GM21576 (cell line): ENCODE measurements at regions not wholly inside any gene's neighbourhood (a gene's known extent, or its start where the extent isn't known, plus 50 kb on each side); places are given as distances from the start of the nearest gene placed in this dataset.
"Not testable (repeated sequence)": the region's sequence is repeated elsewhere in the genome, so short reads cannot be mapped to it uniquely, and the experiment has no call there.

Experiments
- ATAC-seq: cut with Tn5 transposase; IDR thresholded peaks from one replicate; pipeline ENCODE4 v1.9.1; 2021; ENCODE audit warnings: mild to moderate bottlenecking, moderate library complexity; ENCODE audit not compliant: unreplicated experiment

DNA sequence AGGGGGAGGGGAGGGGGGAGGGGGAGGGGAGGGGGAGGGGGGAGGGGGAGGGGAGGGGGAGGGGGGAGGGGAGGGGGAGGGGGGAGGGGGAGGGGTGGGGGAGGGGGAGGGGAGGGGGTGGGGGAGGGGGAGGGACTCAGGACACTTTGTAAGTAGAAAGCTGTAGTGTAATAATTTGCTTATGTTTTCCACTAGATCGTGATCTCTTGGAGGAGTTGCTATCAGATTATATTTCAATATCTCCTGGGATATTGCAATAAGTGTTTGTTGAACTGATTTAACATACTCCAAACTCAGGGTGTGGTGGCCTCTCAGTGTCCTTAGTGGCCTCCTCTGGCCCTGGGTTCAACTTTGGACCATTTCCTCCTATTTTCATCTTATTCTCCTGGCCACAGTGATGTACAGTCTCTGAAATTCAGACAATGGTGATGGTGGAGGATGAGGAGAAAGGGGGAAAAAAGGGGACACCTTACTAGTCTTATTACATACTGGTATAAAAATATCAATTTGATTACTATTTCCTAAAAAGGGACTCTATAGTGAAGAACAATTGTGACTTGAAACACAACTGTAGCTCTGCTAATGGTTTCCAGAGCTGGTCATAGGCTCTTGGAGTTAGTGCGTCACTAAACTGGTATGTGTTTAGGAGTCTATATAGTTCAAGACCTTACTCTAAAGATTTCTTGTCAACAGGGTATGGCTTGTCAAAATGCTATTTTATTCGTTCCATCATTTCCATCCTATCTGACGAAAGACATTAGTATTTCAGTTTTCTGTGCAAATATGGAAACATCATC lies 89.6 kb downstream of the DDX1 start:
- ATAC-seq: no peak

DNA sequence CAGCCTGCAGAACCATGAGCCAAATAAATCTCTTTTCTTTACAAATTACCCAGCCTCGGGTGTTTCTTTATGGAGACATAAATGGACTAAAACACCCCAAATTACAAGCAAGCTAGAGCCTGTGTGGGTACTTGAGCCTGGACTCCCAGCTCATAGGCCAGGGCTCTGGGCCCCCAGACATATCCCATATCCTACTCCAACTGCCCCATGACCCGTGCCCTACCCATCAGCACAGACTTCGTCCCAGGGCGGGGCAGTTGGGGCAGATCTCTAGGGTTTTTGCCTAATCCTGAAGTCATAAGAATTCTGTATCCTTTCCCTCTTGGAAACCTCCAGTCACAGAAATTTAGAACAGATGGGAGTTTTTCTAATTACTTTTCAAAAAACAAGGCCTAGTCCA lies 90.7 kb downstream of the DDX1 start:
- ATAC-seq: no peak

- ATAC-seq: no peak
Measured at GRCh38 chr2:15684161-15685039, 92.7 kb downstream of the DDX1 start.

GRCh38 chr2:15685143-15685542 lies 93.5 kb downstream of the DDX1 start:
- no peak for ATAC-seq

GRCh38 chr2:15686643-15687042 lies 95.0 kb downstream of the DDX1 start:
- ATAC-seq: no peak

- no peak for ATAC-seq
Measured at GRCh38 chr2:15687243-15687642, 95.6 kb downstream of the DDX1 start.

GRCh38 chr2:15687720-15688119 lies 96.1 kb downstream of the DDX1 start:
- no peak for ATAC-seq

- no peak for ATAC-seq
Measured at GRCh38 chr2:15688924-15689568, 97.4 kb downstream of the DDX1 start.

GRCh38 chr2:15689654-15690053 lies 98.0 kb downstream of the DDX1 start:
- no peak for ATAC-seq

- ATAC-seq: no peak
Measured at GRCh38 chr2:15691586-15692310, 100.1 kb downstream of the DDX1 start.

DNA sequence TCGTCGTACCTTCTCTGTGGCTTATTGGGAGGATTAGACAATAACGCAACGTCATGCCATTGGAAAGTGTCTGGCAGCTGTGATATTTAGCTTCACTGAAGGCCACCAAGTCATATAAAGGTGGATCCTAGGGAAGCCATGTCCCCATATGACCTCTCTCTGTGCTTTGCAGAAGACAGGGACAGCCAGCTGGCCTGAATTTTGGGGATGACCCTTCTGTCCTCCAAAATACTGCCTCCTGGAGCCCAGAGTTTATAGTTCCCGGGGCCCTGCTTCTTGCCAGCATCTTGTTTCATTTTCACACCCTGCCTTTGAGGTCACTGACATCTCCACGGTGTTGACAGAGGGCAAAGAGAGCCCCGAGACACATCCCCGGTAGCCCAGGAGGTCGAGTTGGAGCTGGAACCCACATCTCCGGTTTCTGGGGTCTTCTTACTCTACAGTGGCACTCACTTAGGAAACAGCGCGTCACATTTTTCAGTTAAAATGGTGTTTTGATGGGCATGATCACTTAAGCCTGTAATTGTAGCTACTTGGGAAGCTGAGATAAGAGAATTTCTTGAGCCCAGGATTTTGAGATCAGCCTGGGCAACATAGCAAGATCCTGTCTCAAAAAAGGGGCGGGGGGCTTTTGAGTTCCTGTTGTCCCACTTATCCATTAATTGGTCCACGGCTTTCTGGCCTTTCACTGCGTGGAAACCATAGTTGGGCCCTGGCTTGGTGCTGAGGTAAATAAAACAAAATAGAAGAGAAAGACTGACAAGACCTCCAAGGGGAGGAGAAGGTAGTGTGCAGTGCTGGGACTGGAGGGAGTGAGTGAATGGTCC lies 101.1 kb downstream of the DDX1 start:
- no peak for ATAC-seq

- no peak for ATAC-seq
Measured at GRCh38 chr2:15693382-15693781, 101.7 kb downstream of the DDX1 start.

GRCh38 chr2:15693926-15694588 lies 102.4 kb downstream of the DDX1 start:
- ATAC-seq: no peak

GRCh38 chr2:15694589-15694986 lies 102.9 kb downstream of the DDX1 start:
- ATAC-seq: no peak

GRCh38 chr2:15695582-15696330 lies 104.1 kb downstream of the DDX1 start:
- no peak for ATAC-seq

- not testable (repeated sequence) for ATAC-seq
Measured at GRCh38 chr2:15696606-15697170, 105.0 kb downstream of the DDX1 start.

- ATAC-seq: no peak
Measured at GRCh38 chr2:15700131-15700530, 108.5 kb downstream of the DDX1 start.

GRCh38 chr2:15700599-15701340 lies 109.1 kb downstream of the DDX1 start:
- ATAC-seq: no peak
